ENCODE measurements at regions not wholly inside any gene's neighbourhood (a gene's known extent, or its start where the extent isn't known, plus 50 kb on each side); places are given as distances from the start of the nearest gene placed in this dataset.

DNA sequence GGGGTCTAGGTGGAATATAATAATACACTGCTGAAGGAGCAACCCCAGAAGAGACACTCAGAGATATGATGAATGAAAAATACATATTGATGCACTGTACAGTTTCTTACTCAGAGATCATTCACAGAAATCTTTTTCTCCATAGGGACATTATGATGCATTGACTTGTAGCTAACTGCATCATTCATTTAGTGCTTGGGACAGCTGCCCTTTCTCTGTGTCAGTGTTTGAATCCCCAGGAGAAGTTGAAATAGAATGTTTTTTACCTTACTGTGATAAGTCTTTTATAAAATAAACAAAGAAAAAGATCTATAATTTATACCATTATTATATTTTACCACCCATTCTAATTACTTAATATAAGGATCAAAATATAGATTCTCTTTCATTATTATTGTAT is 91.7 kb upstream of the DSEL start:
- TF ChIP-seq, protein P1, sequence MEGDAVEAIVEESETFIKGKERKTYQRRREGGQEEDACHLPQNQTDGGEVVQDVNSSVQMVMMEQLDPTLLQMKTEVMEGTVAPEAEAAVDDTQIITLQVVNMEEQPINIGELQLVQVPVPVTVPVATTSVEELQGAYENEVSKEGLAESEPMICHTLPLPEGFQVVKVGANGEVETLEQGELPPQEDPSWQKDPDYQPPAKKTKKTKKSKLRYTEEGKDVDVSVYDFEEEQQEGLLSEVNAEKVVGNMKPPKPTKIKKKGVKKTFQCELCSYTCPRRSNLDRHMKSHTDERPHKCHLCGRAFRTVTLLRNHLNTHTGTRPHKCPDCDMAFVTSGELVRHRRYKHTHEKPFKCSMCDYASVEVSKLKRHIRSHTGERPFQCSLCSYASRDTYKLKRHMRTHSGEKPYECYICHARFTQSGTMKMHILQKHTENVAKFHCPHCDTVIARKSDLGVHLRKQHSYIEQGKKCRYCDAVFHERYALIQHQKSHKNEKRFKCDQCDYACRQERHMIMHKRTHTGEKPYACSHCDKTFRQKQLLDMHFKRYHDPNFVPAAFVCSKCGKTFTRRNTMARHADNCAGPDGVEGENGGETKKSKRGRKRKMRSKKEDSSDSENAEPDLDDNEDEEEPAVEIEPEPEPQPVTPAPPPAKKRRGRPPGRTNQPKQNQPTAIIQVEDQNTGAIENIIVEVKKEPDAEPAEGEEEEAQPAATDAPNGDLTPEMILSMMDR (IDR thresholded peaks at IDR 0.05) = no peak
- no peak for TF ChIP-seq EP300 (IDR thresholded peaks at IDR 0.05)

Measured in ovary (tissue), 3 donors.